GM12878 (cell line): ENCODE measurements at regions not wholly inside any gene's neighbourhood (a gene's known extent, or its start where the extent isn't known, plus 50 kb on each side); places are given as distances from the start of the nearest gene placed in this dataset.

Experiments
- ATF3 ChIP-seq: IDR thresholded peaks from 2 replicates; pipeline ENCODE4 v1.6.1; 2011; ENCODE audit warnings: low read depth, mild to moderate bottlenecking, low read length, moderate library complexity, borderline replicate concordance; ENCODE audit errors: extremely low read depth
- DPF2 ChIP-seq: fragments of 450-650 bp; IDR thresholded peaks from 2 replicates; pipeline ENCODE4 v1.6.1; 2017; ENCODE audit warnings: mild to moderate bottlenecking
- EGR1 ChIP-seq, 2 experiments: IDR thresholded peaks; 1 replicate in 1 of 2; 2 replicates in 1 of 2; pipeline ENCODE4 v1.6.1; 2011 to 2012; ENCODE audit warnings: low read depth in 2 of 2, low read length in 2 of 2, borderline replicate concordance in 1 of 2, mild to moderate bottlenecking in 1 of 2, moderate library complexity in 1 of 2
- HCFC1 ChIP-seq: fragments of 150-350 bp; IDR thresholded peaks from 2 replicates; pipeline ENCODE4 v1.6.1; 2014; ENCODE audit warnings: low read length
- JUND ChIP-seq: IDR thresholded peaks from 2 replicates; pipeline ENCODE4 v1.6.1; 2012; ENCODE audit warnings: low read depth, mild to moderate bottlenecking, low read length, improper control_type of control experiment, moderate library complexity
- KAT2A ChIP-seq: conservative IDR thresholded peaks from 2 replicates; pipeline ENCODE4 v1.6.1; 2011; ENCODE audit warnings: low read depth, low read length; ENCODE audit not compliant: control insufficient read depth
- MTA2 ChIP-seq: fragments of 450-650 bp; IDR thresholded peaks from 2 replicates; pipeline ENCODE4 v1.6.1; 2016; ENCODE audit warnings: low read depth, mild to moderate bottlenecking, moderate library complexity
- MTA3 ChIP-seq: IDR thresholded peaks from 2 replicates; pipeline ENCODE4 v1.6.1; 2012; ENCODE audit warnings: low read length, inconsistent platforms, borderline replicate concordance
- MYC ChIP-seq: IDR thresholded peaks from 2 replicates; pipeline ENCODE4 v1.6.1; 2011; ENCODE audit warnings: mild to moderate bottlenecking, low read length, moderate library complexity, inconsistent platforms; ENCODE audit not compliant: insufficient read depth, insufficient replicate concordance, insufficient read length, severe bottlenecking
- NFXL1 ChIP-seq: fragments of 450-650 bp; IDR thresholded peaks from 2 replicates; pipeline ENCODE4 v1.6.1; 2017; ENCODE audit warnings: antibody characterized with exemption, mild to moderate bottlenecking, borderline replicate concordance
- NFYB ChIP-seq: IDR thresholded peaks from 2 replicates; pipeline ENCODE4 v1.6.1; 2011; ENCODE audit warnings: low read depth, mild to moderate bottlenecking, low read length, improper control_type of control experiment, moderate library complexity; ENCODE audit not compliant: insufficient read depth
- NKRF ChIP-seq: fragments of 450-650 bp; conservative IDR thresholded peaks from 2 replicates; pipeline ENCODE4 v1.6.1; 2017; ENCODE audit warnings: mild to moderate bottlenecking, moderate library complexity
- NRF1 ChIP-seq: conservative IDR thresholded peaks from 2 replicates; pipeline ENCODE4 v1.6.1; 2011; ENCODE audit warnings: mild to moderate bottlenecking, low read depth, low read length, improper control_type of control experiment
- POLR2A ChIP-seq: IDR thresholded peaks from 2 replicates; pipeline ENCODE4 v1.6.1; 2011; ENCODE audit warnings: low read depth, mild to moderate bottlenecking, low read length
- POLR2AphosphoS2 ChIP-seq: IDR thresholded peaks from 2 replicates; pipeline ENCODE4 v1.6.1; 2011; ENCODE audit warnings: low read depth, mild to moderate bottlenecking, low read length, improper control_type of control experiment, moderate library complexity
- POLR2AphosphoS5 ChIP-seq: IDR thresholded peaks from 2 replicates; pipeline ENCODE4 v1.6.1; 2011; ENCODE audit warnings: mild to moderate bottlenecking, low read length, inconsistent platforms
- POU2F2 ChIP-seq: IDR thresholded peaks from 3 replicates; pipeline ENCODE4 v1.6.1; 2011; ENCODE audit warnings: low read depth, mild to moderate bottlenecking, low read length, borderline replicate concordance
- SMAD1 ChIP-seq: fragments of 450-650 bp; IDR thresholded peaks from 2 replicates; pipeline ENCODE4 v1.6.1; 2018; ENCODE audit warnings: mild to moderate bottlenecking, low read depth; ENCODE audit not compliant: partially characterized antibody
- YBX1 ChIP-seq: fragments of 450-650 bp; IDR thresholded peaks from 2 replicates; pipeline ENCODE4 v1.6.1; 2016; ENCODE audit warnings: antibody characterized with exemption
- ZNF24 ChIP-seq: fragments of 450-650 bp; IDR thresholded peaks from 2 replicates; pipeline ENCODE4 v1.6.1; 2017; ENCODE audit warnings: antibody characterized with exemption, mild to moderate bottlenecking
- ZNF384 ChIP-seq: IDR thresholded peaks from 2 replicates; pipeline ENCODE4 v1.6.1; 2012; ENCODE audit warnings: low read depth, mild to moderate bottlenecking, low read length, improper control_type of control experiment, borderline replicate concordance
- ZNF622 ChIP-seq: fragments of 450-650 bp; IDR thresholded peaks from 2 replicates; pipeline ENCODE4 v1.6.1; 2017; ENCODE audit warnings: mild to moderate bottlenecking, inconsistent platforms
- ZZZ3 ChIP-seq: IDR thresholded peaks from 2 replicates; pipeline ENCODE4 v1.6.1; 2011; ENCODE audit warnings: low read depth; ENCODE audit not compliant: control insufficient read depth, insufficient read length
- TF ChIP-seq, protein P1 (sequence below): fragments of 450-650 bp; IDR thresholded peaks from 2 replicates; pipeline ENCODE4 v1.6.1; 2017; ENCODE audit warnings: mild to moderate bottlenecking, low read depth, inconsistent platforms; ENCODE audit not compliant: poor library complexity, severe bottlenecking
- TF ChIP-seq, protein P2 (sequence below): fragments of 450-650 bp; IDR thresholded peaks from 2 replicates; pipeline ENCODE4 v1.6.1; 2017; ENCODE audit warnings: mild to moderate bottlenecking
- TF ChIP-seq, protein P3 (sequence below): IDR thresholded peaks from 2 replicates; pipeline ENCODE4 v1.6.1; 2011; ENCODE audit warnings: low read depth, low read length, improper control_type of control experiment, borderline replicate concordance

DNA sequence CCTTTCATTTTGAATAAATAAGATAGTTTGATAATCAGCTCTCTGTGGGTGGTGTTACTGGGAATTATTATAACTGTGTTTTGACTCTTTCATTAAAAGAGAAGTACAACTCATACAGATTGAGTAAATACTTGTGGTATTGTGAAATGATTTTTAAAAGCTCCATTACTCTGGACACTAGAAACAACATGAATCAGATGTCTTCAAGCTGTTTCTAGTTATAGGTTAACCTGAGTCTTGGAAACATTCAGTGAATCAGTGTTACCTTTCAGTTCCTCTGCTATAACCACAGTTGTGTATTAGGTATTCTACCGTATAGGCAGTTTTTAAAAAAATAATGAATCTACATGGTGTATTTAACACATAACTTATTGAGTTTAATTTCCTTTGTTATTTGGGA, 128.4 kb upstream of the SSTR1 start (continued):
- TF ChIP-seq NKRF (no peak), POLR2AphosphoS5 (no peak), POLR2AphosphoS2 (no peak), ATF3 (no peak), NFYB (no peak), POU2F2 (no peak), DPF2 (no peak), ZNF622 (no peak), ZZZ3 (no peak), NRF1 (no peak), SMAD1 (no peak), NFXL1 (no peak), HCFC1 (no peak), EGR1 (IDR thresholded peaks at IDR 0.05; ENCODE audit: borderline replicate concordance in 1 of 2, low read depth in 2 of 2, low read length in 2 of 2) (no peak), MTA3 (no peak), POLR2A (no peak), KAT2A (no peak), MTA2 (peak; percentile 86; the same call in 1 of the 2 replicates), ZNF24 (peak; percentile 81; the same call in 1 of the 2 replicates), YBX1 (no peak), JUND (no peak), MYC (no peak), ZNF384 (peak; percentile 58; the same call in 1 of the 2 replicates)
- TF ChIP-seq, protein P1, sequence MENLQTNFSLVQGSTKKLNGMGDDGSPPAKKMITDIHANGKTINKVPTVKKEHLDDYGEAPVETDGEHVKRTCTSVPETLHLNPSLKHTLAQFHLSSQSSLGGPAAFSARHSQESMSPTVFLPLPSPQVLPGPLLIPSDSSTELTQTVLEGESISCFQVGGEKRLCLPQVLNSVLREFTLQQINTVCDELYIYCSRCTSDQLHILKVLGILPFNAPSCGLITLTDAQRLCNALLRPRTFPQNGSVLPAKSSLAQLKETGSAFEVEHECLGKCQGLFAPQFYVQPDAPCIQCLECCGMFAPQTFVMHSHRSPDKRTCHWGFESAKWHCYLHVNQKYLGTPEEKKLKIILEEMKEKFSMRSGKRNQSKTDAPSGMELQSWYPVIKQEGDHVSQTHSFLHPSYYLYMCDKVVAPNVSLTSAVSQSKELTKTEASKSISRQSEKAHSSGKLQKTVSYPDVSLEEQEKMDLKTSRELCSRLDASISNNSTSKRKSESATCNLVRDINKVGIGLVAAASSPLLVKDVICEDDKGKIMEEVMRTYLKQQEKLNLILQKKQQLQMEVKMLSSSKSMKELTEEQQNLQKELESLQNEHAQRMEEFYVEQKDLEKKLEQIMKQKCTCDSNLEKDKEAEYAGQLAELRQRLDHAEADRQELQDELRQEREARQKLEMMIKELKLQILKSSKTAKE: peak; percentile 22
- TF ChIP-seq, protein P2, sequence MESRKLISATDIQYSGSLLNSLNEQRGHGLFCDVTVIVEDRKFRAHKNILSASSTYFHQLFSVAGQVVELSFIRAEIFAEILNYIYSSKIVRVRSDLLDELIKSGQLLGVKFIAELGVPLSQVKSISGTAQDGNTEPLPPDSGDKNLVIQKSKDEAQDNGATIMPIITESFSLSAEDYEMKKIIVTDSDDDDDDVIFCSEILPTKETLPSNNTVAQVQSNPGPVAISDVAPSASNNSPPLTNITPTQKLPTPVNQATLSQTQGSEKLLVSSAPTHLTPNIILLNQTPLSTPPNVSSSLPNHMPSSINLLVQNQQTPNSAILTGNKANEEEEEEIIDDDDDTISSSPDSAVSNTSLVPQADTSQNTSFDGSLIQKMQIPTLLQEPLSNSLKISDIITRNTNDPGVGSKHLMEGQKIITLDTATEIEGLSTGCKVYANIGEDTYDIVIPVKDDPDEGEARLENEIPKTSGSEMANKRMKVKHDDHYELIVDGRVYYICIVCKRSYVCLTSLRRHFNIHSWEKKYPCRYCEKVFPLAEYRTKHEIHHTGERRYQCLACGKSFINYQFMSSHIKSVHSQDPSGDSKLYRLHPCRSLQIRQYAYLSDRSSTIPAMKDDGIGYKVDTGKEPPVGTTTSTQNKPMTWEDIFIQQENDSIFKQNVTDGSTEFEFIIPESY: no peak
- TF ChIP-seq, protein P3, sequence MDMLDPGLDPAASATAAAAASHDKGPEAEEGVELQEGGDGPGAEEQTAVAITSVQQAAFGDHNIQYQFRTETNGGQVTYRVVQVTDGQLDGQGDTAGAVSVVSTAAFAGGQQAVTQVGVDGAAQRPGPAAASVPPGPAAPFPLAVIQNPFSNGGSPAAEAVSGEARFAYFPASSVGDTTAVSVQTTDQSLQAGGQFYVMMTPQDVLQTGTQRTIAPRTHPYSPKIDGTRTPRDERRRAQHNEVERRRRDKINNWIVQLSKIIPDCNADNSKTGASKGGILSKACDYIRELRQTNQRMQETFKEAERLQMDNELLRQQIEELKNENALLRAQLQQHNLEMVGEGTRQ: no peak
